ENCODE measurements at regions not wholly inside any gene's neighbourhood (a gene's known extent, or its start where the extent isn't known, plus 50 kb on each side); places are given as distances from the start of the nearest gene placed in this dataset.

DNA sequence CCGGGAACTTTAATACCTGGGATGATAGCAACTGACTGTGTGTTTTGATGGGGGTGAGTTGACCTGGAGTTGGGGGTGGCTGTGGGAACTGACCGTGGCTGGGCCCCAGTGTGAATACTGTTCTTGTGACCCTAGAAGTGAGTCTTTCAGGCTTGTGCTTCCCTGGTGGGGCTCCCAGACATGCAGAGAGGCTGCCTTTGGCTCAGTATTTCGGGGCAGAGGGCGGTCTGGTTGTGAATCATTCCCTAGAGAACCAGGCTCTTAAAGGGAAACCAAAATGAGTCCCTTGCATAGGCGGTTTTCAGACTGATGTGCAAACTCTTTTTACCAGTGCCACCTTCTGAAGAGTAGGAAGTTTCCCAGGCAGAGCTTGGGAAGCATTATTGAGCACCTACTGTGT, 132.1 kb downstream of the MACROH2A1 start:
- TF ChIP-seq, protein P1, sequence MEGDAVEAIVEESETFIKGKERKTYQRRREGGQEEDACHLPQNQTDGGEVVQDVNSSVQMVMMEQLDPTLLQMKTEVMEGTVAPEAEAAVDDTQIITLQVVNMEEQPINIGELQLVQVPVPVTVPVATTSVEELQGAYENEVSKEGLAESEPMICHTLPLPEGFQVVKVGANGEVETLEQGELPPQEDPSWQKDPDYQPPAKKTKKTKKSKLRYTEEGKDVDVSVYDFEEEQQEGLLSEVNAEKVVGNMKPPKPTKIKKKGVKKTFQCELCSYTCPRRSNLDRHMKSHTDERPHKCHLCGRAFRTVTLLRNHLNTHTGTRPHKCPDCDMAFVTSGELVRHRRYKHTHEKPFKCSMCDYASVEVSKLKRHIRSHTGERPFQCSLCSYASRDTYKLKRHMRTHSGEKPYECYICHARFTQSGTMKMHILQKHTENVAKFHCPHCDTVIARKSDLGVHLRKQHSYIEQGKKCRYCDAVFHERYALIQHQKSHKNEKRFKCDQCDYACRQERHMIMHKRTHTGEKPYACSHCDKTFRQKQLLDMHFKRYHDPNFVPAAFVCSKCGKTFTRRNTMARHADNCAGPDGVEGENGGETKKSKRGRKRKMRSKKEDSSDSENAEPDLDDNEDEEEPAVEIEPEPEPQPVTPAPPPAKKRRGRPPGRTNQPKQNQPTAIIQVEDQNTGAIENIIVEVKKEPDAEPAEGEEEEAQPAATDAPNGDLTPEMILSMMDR (conservative IDR thresholded peaks at IDR 0.05 in 1 of 2, IDR thresholded peaks at IDR 0.05 in 1 of 2; ENCODE audit: extremely low read depth in 1 of 2, insufficient read depth in 1 of 2, low read depth in 1 of 2, low read length in 2 of 2) = no peak
- TF ChIP-seq EZH2 (IDR thresholded peaks at IDR 0.05; ENCODE audit: borderline replicate concordance, low read length) = no peak
